Cardiac fibroblast (primary cell): ENCODE measurements at regions not wholly inside any gene's neighbourhood (a gene's known extent, or its start where the extent isn't known, plus 50 kb on each side); places are given as distances from the start of the nearest gene placed in this dataset.
A peak's percentile ranks its signal among the peaks of the same experiment; 100 is the strongest.
"Not testable (repeated sequence)": the region's sequence is repeated elsewhere in the genome, so short reads cannot be mapped to it uniquely, and the experiment has no call there.

Experiments used
- DNase-seq, 2 donors: peaks; one replicate each; pipeline versions ENCODE4 v3.0.0 to v3.0.0-alpha.2; 2010; ENCODE audit warnings: low read depth in 2 of 2
- H3K4me3 ChIP-seq, 2 donors: replicated peaks in 1 of 2; 1 replicate in 1 of 2; 2 replicates in 1 of 2; pipeline ENCODE4 v1.5.1; 2011; ENCODE audit warnings: low read depth in 2 of 2, low read length in 2 of 2, mild to moderate bottlenecking in 2 of 2, moderate library complexity in 1 of 2
- TF ChIP-seq, protein P1 (sequence below): IDR thresholded peaks from one replicate; pipeline ENCODE4 v1.5.1; 2011; ENCODE audit warnings: low read depth, mild to moderate bottlenecking, low read length, inconsistent platforms

GRCh38 chr11:109658190-109658589 lies 236.2 kb downstream of the C11orf87 start:
- DNase-seq = no peak
- TF ChIP-seq, protein P1, sequence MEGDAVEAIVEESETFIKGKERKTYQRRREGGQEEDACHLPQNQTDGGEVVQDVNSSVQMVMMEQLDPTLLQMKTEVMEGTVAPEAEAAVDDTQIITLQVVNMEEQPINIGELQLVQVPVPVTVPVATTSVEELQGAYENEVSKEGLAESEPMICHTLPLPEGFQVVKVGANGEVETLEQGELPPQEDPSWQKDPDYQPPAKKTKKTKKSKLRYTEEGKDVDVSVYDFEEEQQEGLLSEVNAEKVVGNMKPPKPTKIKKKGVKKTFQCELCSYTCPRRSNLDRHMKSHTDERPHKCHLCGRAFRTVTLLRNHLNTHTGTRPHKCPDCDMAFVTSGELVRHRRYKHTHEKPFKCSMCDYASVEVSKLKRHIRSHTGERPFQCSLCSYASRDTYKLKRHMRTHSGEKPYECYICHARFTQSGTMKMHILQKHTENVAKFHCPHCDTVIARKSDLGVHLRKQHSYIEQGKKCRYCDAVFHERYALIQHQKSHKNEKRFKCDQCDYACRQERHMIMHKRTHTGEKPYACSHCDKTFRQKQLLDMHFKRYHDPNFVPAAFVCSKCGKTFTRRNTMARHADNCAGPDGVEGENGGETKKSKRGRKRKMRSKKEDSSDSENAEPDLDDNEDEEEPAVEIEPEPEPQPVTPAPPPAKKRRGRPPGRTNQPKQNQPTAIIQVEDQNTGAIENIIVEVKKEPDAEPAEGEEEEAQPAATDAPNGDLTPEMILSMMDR = no peak
- no peak overlapping the region for H3K4me3 ChIP-seq

DNA sequence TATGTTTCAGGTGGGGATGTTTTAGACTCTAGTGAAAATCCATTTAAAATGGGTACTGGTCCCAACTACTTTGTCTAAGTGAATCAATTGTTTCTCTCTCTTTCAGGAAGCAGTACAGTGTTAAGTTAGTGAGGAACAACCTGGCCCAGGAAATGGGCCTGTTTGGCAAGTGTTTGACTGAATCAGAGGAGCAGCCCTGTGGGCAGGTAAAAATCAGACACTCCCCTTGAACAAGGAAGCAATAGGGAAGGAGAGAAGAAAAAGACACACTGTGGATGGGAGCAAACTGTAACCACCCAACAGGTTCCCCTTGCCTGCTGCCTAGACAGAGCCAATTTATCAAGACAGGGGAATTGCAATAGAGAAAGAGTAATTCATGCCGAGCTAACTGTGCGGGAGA lies 245.7 kb downstream of the C11orf87 start:
- DNase-seq = no peak
- TF ChIP-seq, protein P1 = no peak
- H3K4me3 ChIP-seq = no peak overlapping the region

GRCh38 chr11:109668973-109669634 lies 247.1 kb downstream of the C11orf87 start:
- TF ChIP-seq, protein P1 = no peak
- no peak overlapping the region for H3K4me3 ChIP-seq
- DNase-seq = peak; percentile 2 to 16

- no peak for DNase-seq
- TF ChIP-seq, protein P1 = no peak
- no peak overlapping the region for H3K4me3 ChIP-seq
Measured at GRCh38 chr11:109677231-109677630, 255.2 kb downstream of the C11orf87 start.

GRCh38 chr11:109677876-109678275 lies 255.9 kb downstream of the C11orf87 start:
- TF ChIP-seq, protein P1 = no peak
- H3K4me3 ChIP-seq = no peak overlapping the region
- DNase-seq = no peak

DNA sequence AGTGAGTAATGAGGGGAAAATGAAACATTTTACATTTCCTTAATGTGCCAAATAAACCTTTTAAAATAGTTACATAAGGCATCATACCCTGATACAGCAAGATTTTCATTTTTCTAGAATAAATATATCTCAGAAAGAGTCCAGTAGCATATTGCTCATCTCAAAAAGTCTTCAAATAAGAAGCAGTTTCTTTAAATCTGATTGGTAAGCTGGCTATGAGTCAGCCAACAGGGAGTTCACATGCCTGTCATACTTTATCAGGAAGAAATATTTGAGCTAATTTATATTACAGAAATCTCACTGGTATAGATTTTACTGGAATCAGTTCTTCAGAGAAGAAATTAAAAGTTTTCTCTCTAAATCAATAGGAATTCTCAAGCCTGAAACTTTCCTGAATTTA lies 258.1 kb downstream of the C11orf87 start:
- TF ChIP-seq, protein P1 = no peak
- H3K4me3 ChIP-seq = no peak overlapping the region
- DNase-seq = peak in 1 of 2 donors; percentile 45

DNA sequence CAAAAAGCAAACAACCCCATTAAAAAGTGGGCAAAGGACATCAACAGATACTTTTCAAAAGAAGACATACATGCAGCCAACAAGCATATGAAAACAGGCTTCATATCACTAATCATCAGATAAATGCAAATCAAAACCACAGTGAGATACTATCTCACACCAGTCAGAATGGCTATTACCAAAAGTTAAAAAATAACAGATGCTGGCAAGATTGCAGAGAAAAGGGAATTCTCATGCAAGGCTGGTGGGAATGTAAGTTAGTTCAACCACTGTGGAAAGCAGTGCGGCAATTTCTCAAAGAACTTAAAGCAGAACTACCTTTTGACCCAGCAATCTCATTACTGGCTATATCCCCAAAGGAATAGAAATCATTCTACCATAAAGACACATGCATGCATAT lies 260.8 kb downstream of the C11orf87 start:
- H3K4me3 ChIP-seq, DNase-seq: not testable (repeated sequence)
